Liver (tissue), 3 donors: ENCODE measurements at regions not wholly inside any gene's neighbourhood (a gene's known extent, or its start where the extent isn't known, plus 50 kb on each side); places are given as distances from the start of the nearest gene placed in this dataset.

Experiments used
- EGR1 ChIP-seq, 2 donors: IDR thresholded peaks; 2 replicates each; pipeline ENCODE4 v1.6.1; 2016 to 2018; ENCODE audit warnings: antibody characterized with exemption in 2 of 2, low read depth in 2 of 2
- NR2F2 ChIP-seq: IDR thresholded peaks from 2 replicates; pipeline ENCODE4 v1.6.1; 2016; ENCODE audit warnings: antibody characterized with exemption
- RXRA ChIP-seq, 2 donors: IDR thresholded peaks; 2 replicates each; pipeline ENCODE4 v1.6.1; 2017 to 2018; ENCODE audit warnings: antibody characterized with exemption in 2 of 2, mild to moderate bottlenecking in 1 of 2
- YY1 ChIP-seq: IDR thresholded peaks from 2 replicates; pipeline ENCODE4 v1.6.1; 2016; ENCODE audit warnings: antibody characterized with exemption, mild to moderate bottlenecking
- TF ChIP-seq, protein P1 (sequence below): fragments of 150-350 bp; IDR thresholded peaks from 2 replicates; pipeline ENCODE4 v1.5.1; 2017; ENCODE audit warnings: improper control_type of control experiment, low read depth, low read length; ENCODE audit not compliant: missing input control
- TF ChIP-seq, protein P2 (sequence below): IDR thresholded peaks from 2 replicates; pipeline ENCODE4 v1.6.1; 2016; ENCODE audit warnings: antibody characterized with exemption
- TF ChIP-seq, protein P3 (sequence below): IDR thresholded peaks from 2 replicates; pipeline ENCODE4 v1.6.1; 2016; ENCODE audit warnings: antibody characterized with exemption
- donor health status: healthy.
- donor health status: healthy.

DNA sequence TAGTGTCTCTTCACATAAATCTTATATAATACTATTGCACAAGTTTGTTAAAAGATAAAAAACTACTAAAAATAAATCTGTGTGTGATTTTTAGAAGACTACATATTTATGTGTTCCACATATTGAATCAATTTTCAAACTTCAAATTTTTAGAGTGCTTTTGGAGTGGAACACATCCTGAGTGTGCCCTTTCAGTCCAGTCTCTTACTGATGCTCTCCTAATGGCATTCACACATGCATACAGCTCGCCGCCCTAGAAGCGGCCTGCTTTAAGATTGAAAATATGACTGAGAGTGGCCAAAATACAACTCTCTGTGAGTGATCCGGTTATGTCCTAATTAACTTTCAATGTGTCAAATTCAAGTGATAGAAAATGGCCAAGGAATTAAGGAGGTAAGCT, 628.8 kb downstream of the ANKRD50 start:
- TF ChIP-seq, protein P1, sequence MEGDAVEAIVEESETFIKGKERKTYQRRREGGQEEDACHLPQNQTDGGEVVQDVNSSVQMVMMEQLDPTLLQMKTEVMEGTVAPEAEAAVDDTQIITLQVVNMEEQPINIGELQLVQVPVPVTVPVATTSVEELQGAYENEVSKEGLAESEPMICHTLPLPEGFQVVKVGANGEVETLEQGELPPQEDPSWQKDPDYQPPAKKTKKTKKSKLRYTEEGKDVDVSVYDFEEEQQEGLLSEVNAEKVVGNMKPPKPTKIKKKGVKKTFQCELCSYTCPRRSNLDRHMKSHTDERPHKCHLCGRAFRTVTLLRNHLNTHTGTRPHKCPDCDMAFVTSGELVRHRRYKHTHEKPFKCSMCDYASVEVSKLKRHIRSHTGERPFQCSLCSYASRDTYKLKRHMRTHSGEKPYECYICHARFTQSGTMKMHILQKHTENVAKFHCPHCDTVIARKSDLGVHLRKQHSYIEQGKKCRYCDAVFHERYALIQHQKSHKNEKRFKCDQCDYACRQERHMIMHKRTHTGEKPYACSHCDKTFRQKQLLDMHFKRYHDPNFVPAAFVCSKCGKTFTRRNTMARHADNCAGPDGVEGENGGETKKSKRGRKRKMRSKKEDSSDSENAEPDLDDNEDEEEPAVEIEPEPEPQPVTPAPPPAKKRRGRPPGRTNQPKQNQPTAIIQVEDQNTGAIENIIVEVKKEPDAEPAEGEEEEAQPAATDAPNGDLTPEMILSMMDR: no peak
- TF ChIP-seq, protein P2, sequence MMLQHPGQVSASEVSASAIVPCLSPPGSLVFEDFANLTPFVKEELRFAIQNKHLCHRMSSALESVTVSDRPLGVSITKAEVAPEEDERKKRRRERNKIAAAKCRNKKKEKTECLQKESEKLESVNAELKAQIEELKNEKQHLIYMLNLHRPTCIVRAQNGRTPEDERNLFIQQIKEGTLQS: no peak
- TF ChIP-seq, protein P3, sequence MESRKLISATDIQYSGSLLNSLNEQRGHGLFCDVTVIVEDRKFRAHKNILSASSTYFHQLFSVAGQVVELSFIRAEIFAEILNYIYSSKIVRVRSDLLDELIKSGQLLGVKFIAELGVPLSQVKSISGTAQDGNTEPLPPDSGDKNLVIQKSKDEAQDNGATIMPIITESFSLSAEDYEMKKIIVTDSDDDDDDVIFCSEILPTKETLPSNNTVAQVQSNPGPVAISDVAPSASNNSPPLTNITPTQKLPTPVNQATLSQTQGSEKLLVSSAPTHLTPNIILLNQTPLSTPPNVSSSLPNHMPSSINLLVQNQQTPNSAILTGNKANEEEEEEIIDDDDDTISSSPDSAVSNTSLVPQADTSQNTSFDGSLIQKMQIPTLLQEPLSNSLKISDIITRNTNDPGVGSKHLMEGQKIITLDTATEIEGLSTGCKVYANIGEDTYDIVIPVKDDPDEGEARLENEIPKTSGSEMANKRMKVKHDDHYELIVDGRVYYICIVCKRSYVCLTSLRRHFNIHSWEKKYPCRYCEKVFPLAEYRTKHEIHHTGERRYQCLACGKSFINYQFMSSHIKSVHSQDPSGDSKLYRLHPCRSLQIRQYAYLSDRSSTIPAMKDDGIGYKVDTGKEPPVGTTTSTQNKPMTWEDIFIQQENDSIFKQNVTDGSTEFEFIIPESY: no peak
- no peak for TF ChIP-seq EGR1 (IDR thresholded peaks at IDR 0.05; ENCODE audit: low read depth in 2 of 2)
- no peak for TF ChIP-seq YY1
- no peak for TF ChIP-seq RXRA (IDR thresholded peaks at IDR 0.05)
- TF ChIP-seq NR2F2: no peak
